ENCODE measurements at regions not wholly inside any gene's neighbourhood (a gene's known extent, or its start where the extent isn't known, plus 50 kb on each side); places are given as distances from the start of the nearest gene placed in this dataset.

DNA sequence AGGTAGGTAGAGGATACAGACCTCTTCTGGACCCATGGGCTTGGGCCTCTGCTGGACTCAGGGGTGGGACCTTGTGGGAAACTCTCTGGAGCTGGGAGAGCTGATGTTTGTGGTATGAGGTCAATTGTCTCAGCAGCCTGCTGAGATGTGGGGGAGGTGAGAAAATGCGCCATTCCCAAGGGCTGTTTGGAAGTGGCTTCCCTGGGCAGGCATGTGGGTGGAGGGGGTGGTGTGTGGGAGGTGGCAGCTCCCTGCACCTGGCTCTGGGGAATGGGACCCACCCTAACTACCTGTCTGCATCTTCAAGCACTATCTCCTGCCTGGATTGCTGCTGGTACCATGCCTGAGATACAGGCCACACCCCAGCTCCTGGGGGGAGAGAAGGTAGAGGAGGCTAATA, 97.4 kb upstream of the THY1 start:
- Histone ChIP-seq H3K9ac (ENCODE audit: low read length) (no peak overlapping the region), H3K4me2 (ENCODE audit: low read length) (no peak overlapping the region), H3K9me3 (ENCODE audit: insufficient read depth, low read depth, low read length) (no peaks in the 10 kb centered on the region), H3K79me2 (ENCODE audit: insufficient read depth, low read length) (no peaks in the 10 kb centered on the region), H3K4me3 (ENCODE audit: insufficient read depth, low read depth, low read length) (no peak overlapping the region), H4K20me1 (ENCODE audit: insufficient read depth, low read length) (no peaks in the 10 kb centered on the region), H3K36me3 (ENCODE audit: insufficient read depth, low read length) (no peaks in the 10 kb centered on the region), H3K27ac (ENCODE audit: low read depth, low read length) (no peak overlapping the region), H3K4me1 (ENCODE audit: insufficient read depth, low read length) (no peaks in the 10 kb centered on the region), H3K27me3 (ENCODE audit: insufficient read depth, low read length) (peaks cover 29% of the 10 kb centered on the region), H2AFZ (ENCODE audit: low read depth, low read length) (no peak overlapping the region)
- Mint-ChIP-seq H3K27me3 (ENCODE audit: low read depth, unreplicated experiment) (peaks cover 71% of the 10 kb centered on the region), H3K4me3 (ENCODE audit: unreplicated experiment) (no peak overlapping the region), H3K27ac (ENCODE audit: unreplicated experiment) (no peak overlapping the region), H3K4me1 (ENCODE audit: low read depth, unreplicated experiment) (peaks cover 5% of the 10 kb centered on the region), H3K36me3 (ENCODE audit: low read depth, unreplicated experiment) (peaks cover 2% of the 10 kb centered on the region), H3K9me3 (ENCODE audit: unreplicated experiment) (peaks cover 3% of the 10 kb centered on the region)
- TF ChIP-seq, protein P1, sequence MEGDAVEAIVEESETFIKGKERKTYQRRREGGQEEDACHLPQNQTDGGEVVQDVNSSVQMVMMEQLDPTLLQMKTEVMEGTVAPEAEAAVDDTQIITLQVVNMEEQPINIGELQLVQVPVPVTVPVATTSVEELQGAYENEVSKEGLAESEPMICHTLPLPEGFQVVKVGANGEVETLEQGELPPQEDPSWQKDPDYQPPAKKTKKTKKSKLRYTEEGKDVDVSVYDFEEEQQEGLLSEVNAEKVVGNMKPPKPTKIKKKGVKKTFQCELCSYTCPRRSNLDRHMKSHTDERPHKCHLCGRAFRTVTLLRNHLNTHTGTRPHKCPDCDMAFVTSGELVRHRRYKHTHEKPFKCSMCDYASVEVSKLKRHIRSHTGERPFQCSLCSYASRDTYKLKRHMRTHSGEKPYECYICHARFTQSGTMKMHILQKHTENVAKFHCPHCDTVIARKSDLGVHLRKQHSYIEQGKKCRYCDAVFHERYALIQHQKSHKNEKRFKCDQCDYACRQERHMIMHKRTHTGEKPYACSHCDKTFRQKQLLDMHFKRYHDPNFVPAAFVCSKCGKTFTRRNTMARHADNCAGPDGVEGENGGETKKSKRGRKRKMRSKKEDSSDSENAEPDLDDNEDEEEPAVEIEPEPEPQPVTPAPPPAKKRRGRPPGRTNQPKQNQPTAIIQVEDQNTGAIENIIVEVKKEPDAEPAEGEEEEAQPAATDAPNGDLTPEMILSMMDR (IDR thresholded peaks at IDR 0.05; ENCODE audit: insufficient read depth, low read depth, low read length) = no peak
- TF ChIP-seq EZH2 (IDR thresholded peaks at IDR 0.05; ENCODE audit: insufficient read depth, low read length) = no peak
- DNase-seq (ENCODE audit: low read depth) = no peak
- FAIRE-seq = no peak

DNA sequence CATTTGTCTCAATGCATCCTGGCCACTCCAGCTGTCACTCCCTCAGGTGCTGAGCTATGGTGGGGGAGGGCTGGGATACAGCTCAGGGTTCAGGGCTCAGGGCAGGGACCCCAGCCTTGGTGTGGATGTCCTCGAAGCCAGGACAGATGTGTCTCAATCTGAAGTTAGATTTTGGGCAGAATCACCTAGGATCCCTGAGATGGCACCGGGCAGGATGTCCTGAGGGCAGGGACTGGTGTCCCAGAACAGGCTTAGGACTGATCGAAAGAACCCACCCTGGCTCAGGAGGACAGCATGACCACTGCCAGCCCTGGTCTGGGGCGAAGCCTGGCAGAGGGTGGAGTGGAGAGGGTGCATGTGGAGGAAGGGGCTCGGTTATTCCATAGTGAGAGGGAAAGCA, 96.8 kb upstream of the THY1 start:
- Histone ChIP-seq H3K27ac (ENCODE audit: low read depth, low read length) (no peak overlapping the region), H3K36me3 (ENCODE audit: insufficient read depth, low read length) (no peaks in the 10 kb centered on the region), H3K4me1 (ENCODE audit: insufficient read depth, low read length) (no peaks in the 10 kb centered on the region), H3K9me3 (ENCODE audit: insufficient read depth, low read depth, low read length) (no peaks in the 10 kb centered on the region), H2AFZ (ENCODE audit: low read depth, low read length) (no peak overlapping the region), H3K27me3 (ENCODE audit: insufficient read depth, low read length) (peaks cover 27% of the 10 kb centered on the region), H4K20me1 (ENCODE audit: insufficient read depth, low read length) (no peaks in the 10 kb centered on the region), H3K9ac (ENCODE audit: low read length) (no peak overlapping the region), H3K4me2 (ENCODE audit: low read length) (no peak overlapping the region), H3K4me3 (ENCODE audit: insufficient read depth, low read depth, low read length) (no peak overlapping the region), H3K79me2 (ENCODE audit: insufficient read depth, low read length) (no peaks in the 10 kb centered on the region)
- Mint-ChIP-seq H3K9me3 (ENCODE audit: unreplicated experiment) (peaks cover 3% of the 10 kb centered on the region), H3K36me3 (ENCODE audit: low read depth, unreplicated experiment) (peaks cover 2% of the 10 kb centered on the region), H3K27me3 (ENCODE audit: low read depth, unreplicated experiment) (peaks cover 69% of the 10 kb centered on the region), H3K4me3 (ENCODE audit: unreplicated experiment) (no peak overlapping the region), H3K27ac (ENCODE audit: unreplicated experiment) (no peak overlapping the region), H3K4me1 (ENCODE audit: low read depth, unreplicated experiment) (peaks cover 5% of the 10 kb centered on the region)
- FAIRE-seq (no peak), DNase-seq (ENCODE audit: low read depth) (no peak)
- TF ChIP-seq, protein P1 (IDR thresholded peaks at IDR 0.05; ENCODE audit: insufficient read depth, low read depth, low read length) = no peak
- TF ChIP-seq EZH2 (IDR thresholded peaks at IDR 0.05; ENCODE audit: insufficient read depth, low read length) = no peak

DNA sequence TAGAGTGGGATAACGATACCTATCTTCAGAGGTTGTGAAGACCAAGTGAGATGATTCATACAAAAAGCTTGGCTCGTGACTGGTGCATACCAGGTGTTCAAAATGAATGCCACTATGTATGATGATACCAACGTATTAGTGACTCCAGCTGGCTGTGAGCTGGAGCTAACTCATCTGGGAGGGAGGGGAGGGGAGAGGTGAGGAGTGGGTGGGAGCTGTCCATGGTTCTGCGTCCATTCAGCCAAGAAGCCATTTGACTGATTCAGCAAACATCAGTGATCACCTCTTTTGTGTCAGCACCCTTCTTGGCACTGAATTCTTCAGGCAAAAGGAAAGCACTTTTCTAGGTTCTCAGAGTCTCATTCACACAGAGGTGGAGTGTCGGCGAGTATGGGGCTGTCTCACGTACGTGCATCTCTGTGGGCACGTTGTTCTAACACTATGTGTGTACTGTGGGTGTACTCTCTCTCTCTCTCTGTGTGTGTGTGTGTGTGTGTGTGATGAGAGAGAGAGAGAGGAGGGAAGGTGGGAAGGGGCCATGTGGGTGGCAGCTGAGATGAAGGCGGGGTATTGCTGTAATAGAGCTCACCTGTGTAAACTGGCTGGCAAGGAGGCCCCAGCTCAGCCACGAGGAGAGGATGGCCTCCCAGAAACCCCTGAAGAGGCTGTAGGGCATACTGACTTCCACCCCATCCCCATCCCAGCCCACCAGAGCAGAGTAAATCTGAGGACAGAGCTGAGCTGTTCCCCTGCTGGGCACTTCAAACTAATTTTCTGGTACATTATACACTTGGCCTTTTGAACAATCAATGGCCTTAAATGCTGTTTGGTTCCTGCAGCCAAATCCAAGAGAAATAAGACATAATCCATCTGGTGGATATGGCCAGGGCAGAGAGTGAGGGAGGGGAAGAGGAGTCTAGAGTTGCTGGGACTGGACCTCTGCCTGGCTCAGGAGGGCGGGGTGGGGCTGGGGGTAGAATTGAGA, 96.1 kb upstream of the THY1 start:
- Histone ChIP-seq H3K4me3 (ENCODE audit: insufficient read depth, low read depth, low read length) (no peak overlapping the region), H3K36me3 (ENCODE audit: insufficient read depth, low read length) (no peaks in the 10 kb centered on the region), H3K4me2 (ENCODE audit: low read length) (no peak overlapping the region), H4K20me1 (ENCODE audit: insufficient read depth, low read length) (no peaks in the 10 kb centered on the region), H2AFZ (ENCODE audit: low read depth, low read length) (no peak overlapping the region), H3K9ac (ENCODE audit: low read length) (no peak overlapping the region), H3K9me3 (ENCODE audit: insufficient read depth, low read depth, low read length) (no peaks in the 10 kb centered on the region), H3K27me3 (ENCODE audit: insufficient read depth, low read length) (peaks cover 32% of the 10 kb centered on the region), H3K79me2 (ENCODE audit: insufficient read depth, low read length) (no peaks in the 10 kb centered on the region), H3K27ac (ENCODE audit: low read depth, low read length) (no peak overlapping the region), H3K4me1 (ENCODE audit: insufficient read depth, low read length) (no peaks in the 10 kb centered on the region)
- H3K4me1 Mint-ChIP-seq (ENCODE audit: low read depth, unreplicated experiment) = peaks cover 5% of the 10 kb centered on the region
- peaks cover 2% of the 10 kb centered on the region for H3K36me3 Mint-ChIP-seq (ENCODE audit: low read depth, unreplicated experiment)
- no peak overlapping the region for H3K27ac Mint-ChIP-seq (ENCODE audit: unreplicated experiment)
- FAIRE-seq = no peak
- peaks cover 69% of the 10 kb centered on the region for H3K27me3 Mint-ChIP-seq (ENCODE audit: low read depth, unreplicated experiment)
- no peak for TF ChIP-seq EZH2 (IDR thresholded peaks at IDR 0.05; ENCODE audit: insufficient read depth, low read length)
- TF ChIP-seq, protein P1 (IDR thresholded peaks at IDR 0.05; ENCODE audit: insufficient read depth, low read depth, low read length) = no peak
- DNase-seq (ENCODE audit: low read depth) = peak; percentile 49
- H3K9me3 Mint-ChIP-seq (ENCODE audit: unreplicated experiment) = peaks cover under 1% of the 10 kb centered on the region
- H3K4me3 Mint-ChIP-seq (ENCODE audit: unreplicated experiment) = no peak overlapping the region
